HG02642 (cell line): ENCODE measurements at regions not wholly inside any gene's neighbourhood (a gene's known extent, or its start where the extent isn't known, plus 50 kb on each side); places are given as distances from the start of the nearest gene placed in this dataset.
"Not testable (repeated sequence)": the region's sequence is repeated elsewhere in the genome, so short reads cannot be mapped to it uniquely, and the experiment has no call there.

Experiments used
- ATAC-seq: cut with Tn5 transposase; IDR thresholded peaks from one replicate; pipeline ENCODE4 v1.9.1; 2021; ENCODE audit warnings: mild to moderate bottlenecking; ENCODE audit not compliant: unreplicated experiment, poor library complexity

DNA sequence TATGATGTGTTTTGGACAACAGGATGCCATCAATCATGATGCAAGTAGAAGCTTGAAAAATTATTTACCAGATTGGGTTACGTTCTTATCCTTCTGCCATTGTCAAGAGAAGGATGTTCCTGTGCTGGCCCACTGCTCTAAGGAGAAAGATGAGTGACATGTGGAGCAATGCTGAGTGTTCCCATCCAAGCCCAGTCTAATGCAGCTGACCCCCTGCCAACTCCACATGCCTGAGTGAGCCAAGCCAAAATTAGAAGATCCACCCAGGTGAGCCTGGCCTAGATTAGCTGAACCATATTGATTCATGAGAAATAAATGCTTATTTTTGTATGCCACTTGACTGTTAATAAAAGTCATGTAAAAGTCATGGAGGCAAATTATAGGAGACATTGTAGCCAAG, 446.5 kb downstream of the CNTN3 start:
- no peak for ATAC-seq

DNA sequence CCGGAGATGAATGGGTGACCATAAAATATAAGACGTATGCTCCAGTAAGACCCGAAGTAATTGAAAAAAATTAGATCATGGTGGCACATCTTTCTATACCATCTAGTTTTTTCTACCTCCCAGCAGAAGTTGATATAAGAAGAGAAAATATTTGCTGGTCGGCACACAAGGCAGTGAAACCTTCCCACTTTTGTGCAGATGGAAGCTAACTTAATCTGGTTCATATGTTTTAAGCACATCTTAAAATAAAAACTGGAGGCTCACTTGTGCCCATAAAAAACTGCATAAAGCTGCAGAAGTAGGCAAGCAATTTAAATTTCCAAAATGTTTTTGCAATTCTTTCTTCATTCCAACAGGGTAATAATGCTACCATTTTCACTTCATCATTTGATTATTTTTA, 449.2 kb downstream of the CNTN3 start:
- ATAC-seq = no peak

DNA sequence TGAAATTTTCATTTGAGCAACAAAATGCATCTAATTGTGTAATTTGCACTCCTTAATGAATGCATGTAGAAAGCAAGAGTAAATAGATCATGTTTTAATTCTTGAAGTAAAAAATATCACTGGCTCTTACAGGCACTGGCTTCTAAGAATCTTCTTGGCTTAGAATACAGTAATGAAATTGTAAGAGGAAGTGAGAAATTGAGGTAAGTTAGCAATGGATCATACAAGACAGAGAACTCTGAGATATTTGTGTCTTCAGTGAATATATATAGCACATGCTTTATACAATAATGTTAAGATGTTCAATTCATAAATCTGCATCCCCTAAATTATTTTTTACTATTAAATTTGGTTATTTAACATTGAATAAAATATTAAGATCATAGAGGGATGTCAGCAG, 465.0 kb downstream of the CNTN3 start:
- ATAC-seq = no peak

DNA sequence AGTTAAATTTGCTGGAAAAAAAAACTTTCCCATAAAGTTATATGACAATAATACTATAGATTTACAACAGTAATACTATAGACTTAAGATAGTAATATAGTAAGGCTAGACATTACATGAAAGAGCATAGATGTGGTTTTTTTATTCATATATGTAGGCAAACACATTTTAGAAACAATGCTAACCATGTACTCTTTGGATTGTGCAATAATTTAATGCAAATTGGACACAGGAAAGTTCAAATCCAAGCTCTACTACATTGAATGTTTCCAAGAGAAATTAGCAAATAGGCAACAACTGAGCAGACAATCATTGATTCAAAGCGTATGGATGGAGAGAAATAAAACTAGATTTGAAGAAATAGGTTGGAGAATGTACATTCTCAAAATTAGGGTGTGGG, 469.2 kb downstream of the CNTN3 start:
- no peak for ATAC-seq

DNA sequence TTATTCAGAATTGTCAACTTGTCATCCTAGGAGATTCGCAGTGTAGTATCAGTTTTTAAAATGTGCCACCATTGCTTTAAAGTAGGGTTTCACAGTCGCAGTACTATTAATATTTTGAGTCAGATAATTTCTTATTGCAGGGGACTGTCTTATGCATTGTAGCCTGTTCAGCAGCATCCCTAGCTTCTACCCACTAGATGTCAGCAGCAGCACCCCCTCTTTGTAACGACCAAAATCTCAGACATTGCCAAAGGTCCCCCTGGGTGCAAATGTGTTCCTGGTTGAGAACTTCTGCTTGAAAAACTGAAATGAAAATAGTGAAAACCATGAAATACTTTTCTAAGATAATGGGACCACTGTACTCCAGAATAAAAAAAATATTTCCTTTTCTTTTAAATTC, 474.8 kb downstream of the CNTN3 start:
- ATAC-seq = no peak

DNA sequence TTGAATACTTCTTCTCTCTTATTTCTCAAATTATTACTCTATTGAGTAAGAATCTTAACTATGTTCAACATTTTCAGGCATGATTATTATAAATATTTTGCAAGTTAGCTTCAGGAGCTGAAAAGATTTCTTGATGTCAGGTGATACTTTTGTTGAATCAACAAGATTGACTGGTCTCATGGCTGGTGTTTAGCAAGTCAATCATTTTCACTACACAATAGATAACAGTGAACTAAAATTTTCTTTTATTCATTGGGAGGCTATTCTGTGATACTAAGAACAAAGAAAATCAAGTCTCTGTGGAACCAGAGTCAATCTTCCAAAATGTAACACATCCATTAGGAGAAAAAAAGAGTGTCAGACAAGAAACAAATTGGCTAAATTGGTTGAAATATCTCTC, 476.7 kb downstream of the CNTN3 start:
- ATAC-seq = no peak

GRCh38 chr3:74135808-74136207, 478.7 kb downstream of the CNTN3 start:
- ATAC-seq = no peak

GRCh38 chr3:74134831-74135230, 479.6 kb downstream of the CNTN3 start:
- no peak for ATAC-seq

DNA sequence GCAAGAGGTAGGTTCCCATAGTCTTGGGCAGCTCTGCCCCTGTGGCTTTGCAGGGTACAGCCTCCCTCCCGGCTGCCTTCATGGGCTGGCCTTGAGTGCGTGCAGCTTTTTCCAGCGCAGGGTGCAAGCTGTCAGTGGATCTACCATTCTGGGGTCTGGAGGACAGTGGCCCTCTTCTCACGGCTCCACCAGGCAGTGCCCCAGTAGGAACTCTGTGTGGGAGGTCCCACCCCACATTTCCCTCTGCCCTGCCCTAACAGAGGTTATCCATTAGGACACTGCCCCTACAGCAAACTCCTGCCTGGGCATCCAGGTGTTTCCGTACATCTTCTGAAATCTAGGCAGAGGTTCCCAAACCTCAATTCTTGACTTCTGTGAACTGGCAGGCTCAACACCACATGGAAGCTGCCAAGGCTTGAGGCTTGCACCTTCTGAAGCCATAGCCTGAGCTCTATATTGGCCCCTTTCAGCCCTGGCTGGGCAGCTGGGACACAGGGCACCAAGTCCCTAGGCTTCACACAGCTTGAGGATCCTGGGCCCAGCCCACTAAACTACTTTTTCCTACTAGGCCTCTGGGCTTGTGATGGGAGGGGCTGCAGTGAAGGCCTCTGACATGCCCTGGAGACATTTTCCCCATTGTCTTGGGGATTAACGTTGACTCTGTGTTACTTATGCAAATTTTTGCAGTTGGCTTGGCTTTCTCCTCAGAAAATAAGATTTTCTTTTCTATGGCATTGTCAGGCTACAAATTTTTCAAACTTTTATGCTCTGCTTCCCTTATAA, 482.7 kb downstream of the CNTN3 start:
- not testable (repeated sequence) for ATAC-seq

GRCh38 chr3:74129611-74130010, 484.8 kb downstream of the CNTN3 start:
- no peak for ATAC-seq

DNA sequence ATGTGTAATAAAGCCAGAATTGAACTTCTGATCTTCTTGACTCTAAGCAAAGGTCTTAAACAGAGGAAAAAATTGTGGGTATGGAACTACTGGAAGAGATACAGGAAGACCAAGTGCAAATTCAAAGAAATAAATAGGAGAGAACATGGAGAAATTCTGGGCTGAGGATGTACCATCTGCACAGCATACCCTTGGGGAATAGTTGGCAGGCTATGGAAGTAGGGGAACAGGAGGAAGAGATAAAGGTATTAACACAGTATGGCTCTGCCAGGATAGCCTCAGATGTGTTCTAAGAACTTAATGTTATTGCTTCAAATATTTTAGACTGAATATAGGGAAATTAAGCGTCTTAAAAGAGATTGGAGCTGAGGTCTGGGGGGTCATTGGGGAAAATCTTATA, 485.4 kb downstream of the CNTN3 start:
- no peak for ATAC-seq

GRCh38 chr3:74127256-74127655, 487.2 kb downstream of the CNTN3 start:
- ATAC-seq = no peak

DNA sequence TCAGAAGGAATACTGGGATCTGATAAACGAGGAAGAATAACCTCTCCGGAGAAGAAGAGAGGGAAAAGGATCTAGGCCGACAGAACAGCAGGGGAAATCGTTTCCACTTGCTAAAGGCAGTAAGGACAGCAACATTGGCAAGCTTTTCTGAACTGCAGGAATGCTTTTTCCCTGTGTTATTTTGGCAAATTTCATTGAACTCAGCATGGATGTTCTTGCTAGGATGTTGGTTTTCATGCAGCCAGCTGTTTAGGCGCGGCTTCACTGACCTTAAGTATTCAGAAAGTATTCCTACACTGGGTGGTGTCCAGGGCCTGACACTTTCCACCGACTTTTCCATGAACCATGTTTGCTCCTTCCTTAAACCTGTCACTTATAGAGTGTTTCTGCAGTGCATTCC, 489.7 kb downstream of the CNTN3 start:
- no peak for ATAC-seq

DNA sequence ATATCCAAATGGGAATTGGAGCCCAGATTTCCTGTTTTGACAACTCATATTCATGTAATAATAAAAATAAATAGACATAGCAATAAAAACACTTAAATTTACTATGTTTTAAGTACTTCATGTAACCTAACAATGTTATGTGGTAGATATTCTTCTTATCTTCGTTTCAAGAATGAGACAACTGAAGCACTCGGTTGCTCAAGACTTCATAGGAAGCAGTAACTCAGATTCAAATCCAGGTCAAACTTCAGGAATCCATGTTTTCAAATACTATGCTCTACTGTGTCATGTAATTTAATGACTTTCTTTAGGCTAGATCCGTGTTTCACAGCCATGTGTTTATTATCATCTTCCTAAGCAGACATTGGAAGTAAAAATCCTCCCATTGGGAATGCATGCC, 492.2 kb downstream of the CNTN3 start:
- ATAC-seq = no peak

DNA sequence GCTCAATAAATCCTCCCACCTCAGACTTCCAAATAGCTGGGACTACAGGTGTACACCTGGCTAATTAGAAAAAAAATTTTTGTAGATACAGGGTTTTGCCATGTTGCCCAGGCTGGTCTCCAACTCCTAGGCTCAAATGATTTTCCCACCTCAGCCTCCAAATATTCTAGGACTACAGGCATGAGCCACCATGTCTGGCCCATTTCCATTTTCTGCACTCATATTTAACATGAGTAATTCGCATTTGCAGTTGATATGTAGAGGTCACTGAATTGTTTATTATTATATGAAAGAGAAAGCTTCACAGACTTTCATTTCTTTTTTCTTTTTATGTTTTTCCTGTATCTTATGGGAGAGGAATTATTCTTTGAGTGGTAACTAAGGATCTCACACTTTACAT, 492.7 kb downstream of the CNTN3 start:
- ATAC-seq = no peak

GRCh38 chr3:74119221-74119620, 494.5 kb upstream of the PDZRN3 start:
- no peak for ATAC-seq

DNA sequence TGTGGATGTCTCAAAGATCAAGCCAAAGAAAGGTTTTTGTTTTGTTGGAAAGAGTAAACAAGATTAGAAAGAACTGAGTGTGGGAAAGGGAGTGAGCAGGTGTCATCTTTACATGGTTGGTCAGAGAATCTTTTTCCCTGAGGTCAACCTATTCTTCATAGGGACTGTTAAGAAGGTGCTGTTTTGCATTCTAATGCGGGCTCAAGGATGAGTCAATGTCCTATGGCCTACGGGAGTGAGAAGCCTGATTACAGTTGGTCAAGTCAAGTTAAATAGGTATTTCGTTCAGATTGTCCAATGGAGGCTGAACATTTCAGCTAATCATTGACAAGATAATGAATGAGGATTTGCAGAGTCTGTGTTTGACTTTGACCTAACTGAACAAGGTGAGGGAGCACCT, 491.2 kb upstream of the PDZRN3 start:
- no peak for ATAC-seq

DNA sequence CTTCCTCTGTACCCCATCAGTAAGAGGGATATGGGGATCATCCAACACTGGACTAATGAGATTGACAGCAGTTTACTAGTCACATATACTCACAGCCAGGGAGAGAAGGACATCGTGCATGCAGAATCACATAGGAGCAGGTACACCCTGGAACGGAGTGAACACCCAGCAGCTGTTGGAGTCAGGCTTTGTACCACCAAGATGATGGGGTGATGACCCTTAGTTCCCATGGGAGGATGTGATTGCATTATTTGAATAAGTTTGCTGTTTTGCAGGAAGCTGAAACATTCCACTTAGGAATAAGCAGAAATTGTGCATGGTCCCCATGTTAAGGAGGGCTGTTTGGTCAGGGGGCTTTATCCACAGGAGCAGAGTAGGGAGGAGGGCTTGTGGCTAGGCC, 482.7 kb upstream of the PDZRN3 start:
- no peak for ATAC-seq

GRCh38 chr3:74106925-74107324, 482.2 kb upstream of the PDZRN3 start:
- no peak for ATAC-seq

DNA sequence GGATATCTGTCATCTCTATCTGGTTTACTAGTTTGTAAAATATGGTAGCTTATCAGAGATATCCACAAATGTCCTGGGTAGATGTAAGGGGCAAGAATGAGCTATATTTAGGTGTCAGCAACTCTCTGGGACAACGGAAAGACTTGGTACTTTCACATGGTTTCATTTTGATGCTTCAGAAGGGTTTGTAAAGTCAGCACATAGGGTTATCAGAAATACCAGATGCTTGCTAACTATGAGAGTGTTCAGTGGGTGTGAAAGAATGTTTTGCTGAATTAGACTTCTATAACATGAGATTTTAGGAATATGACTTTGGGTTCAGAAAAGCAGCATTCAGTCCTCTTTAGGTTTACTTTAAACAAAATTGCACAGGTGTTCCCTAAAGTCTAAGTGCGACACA, 466.5 kb upstream of the PDZRN3 start:
- ATAC-seq = no peak

GRCh38 chr3:74089814-74090213, 465.1 kb upstream of the PDZRN3 start:
- no peak for ATAC-seq

- ATAC-seq = no peak
Measured at GRCh38 chr3:74080056-74080461, 455.3 kb upstream of the PDZRN3 start.

DNA sequence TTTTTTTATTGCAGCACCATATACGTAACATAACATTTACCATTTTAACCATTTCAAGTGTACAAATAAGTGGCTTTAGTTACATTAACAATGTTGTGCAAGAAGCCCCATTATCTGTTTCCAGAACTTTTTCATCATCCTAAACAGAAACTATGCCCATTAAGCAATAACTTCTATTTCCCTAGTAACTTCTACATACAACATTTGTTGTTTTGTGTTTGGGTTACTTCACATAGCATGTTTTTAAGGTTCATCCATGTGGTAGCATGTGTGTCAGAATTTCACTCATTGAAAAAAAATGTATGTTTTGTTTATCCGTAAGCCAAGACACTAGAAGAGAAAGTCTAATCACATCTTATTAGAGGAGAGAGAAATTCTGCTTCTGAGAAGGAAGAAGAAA, 450.5 kb upstream of the PDZRN3 start:
- ATAC-seq = no peak
